Embryonic facial prominence (tissue), 1 donor: ENCODE measurements at regions not wholly inside any gene's neighbourhood (a gene's known extent, or its start where the extent isn't known, plus 50 kb on each side); places are given as distances from the start of the nearest gene placed in this dataset.
"Not testable (repeated sequence)": the region's sequence is repeated elsewhere in the genome, so short reads cannot be mapped to it uniquely, and the experiment has no call there.

ENCODE experiments used
- DNase-seq: peaks from one replicate; pipeline ENCODE4 v3.0.0-alpha.2; 2016; ENCODE audit errors: extremely low spot score

DNA sequence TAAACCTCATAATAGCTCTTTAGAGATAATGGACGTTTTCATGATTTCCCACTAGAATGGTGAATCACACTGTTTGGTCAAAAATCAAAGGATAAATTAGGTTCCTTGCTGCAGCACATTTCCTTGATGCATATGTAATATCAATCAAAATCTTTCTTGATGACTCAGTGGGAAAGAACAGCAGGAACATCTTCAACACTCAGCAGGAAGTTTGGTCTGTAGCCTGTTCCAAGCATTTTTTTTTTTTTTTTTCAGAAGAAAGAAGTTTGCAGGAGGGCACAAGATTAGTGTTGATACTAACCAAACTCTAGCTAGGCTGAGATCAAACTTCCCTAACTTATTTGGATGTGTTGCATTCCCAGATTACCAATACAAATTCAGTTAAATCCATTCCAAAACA is 1529.8 kb downstream of the FAM181B start:
- DNase-seq, result no peak

- DNase-seq, result no peak
These were observed 1536.3 kb downstream of the FAM181B start for GRCh38 chr11:81197396-81197795.

DNA sequence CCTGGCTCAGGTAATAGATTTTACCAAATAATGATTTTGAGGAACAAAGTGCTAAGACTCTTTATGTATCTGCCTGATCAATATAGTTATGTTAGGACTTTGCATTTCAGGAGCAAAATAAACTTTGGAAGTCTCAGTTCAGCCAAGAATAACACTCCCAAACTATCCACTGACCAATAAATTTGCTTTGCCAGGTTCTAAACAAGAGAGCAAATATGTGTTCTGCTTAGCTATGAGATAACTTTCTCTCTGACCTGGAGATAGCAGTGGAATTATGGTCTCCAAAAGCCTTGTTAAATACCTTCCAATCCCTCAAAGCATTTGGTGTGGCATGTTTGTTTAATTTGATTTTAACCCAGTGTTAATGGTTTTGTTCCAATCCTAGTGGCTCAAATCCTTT is 1541.1 kb downstream of the FAM181B start:
- no peak for DNase-seq

DNA sequence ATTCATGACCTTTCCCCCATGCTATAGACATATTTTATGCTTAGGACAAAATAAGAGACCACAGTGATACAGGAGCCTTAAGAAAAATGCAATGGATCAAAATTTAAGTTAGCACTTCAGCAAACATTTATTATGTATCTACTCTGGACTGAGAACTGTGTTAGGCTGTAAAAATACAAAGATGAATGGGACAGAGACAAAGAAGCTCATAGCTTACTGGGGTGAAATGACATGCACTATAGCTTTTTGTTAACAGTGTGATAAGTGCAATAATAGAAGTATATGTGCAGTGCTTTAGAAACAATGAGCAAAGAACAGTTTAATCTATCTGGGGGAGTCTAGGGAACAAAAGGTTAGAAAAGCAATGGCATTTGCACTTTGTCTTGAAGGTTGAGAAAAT is 1543.1 kb downstream of the FAM181B start:
- no peak for DNase-seq

DNA sequence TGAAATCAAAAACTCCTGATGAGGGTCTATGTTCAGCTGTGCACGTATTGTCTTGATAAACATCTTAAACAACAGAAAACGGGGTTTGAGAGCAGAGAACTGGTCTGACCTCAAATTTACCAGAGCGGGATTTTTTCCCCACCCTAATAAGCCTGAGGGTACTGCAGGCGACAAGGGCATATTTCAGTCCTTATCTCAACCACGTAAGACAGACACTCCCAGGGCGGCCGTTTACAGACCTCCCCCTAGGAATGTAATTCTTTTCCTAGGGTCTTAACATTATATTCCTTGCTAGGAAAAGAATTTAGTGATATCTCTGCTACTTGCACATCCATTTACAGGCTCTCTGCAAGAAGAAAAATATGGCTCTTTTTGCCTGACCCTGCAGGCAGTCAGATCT is 1546.6 kb downstream of the FAM181B start:
- not testable (repeated sequence) for DNase-seq

DNA sequence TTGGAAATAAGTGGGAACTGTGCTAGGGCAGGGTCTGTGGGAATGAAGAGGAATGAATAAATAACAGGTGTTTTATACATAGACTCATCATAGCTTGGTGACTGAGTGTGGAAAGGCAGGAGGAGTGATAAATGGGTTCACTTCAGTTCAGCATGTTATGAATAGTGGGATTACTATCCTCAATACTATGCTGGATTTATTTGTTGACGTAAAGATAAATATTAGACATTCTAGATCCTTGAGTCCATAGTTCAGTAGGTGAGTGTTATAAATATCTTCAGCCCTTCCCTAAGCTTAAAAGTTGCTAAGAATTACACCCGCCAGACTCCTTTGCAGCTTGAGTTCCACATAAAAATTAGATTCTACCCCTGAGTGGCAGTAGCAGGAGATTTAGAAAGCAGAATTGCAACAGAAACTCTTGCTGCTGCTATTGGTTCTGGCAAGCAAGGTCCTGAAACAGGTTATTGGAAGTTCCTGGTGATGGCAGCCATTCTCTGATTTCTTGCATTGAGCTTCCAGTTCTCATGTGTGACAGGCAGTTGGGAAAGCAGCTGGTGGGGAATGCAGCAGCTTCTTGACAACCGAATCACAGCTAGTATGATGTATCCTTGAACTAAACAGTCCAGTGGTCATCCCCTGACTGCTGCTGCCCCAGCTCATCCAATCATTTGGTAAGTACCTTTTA is 1558.9 kb downstream of the FAM181B start:
- DNase-seq, result no peak

GRCh38 chr11:81165164-81165563 is 1568.5 kb downstream of the FAM181B start:
- DNase-seq, result no peak

DNA sequence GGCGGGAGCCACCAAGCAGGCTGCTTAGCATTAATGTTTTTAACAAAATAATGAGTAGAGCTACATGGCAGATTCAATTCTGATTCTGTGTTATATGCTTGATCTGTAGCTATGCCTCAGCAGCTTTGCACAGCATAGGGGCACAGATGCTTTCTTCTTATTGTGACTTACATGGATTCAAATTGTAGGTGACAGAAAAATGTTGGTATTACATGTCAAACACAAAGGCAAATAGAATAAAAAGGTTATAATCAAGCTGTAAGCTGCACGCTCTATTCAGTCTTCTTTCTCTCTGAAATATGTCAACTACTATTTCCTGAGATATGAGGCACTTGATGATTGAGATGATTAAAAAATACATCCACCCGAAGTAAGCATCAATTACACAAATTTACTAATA is 1573.8 kb downstream of the FAM181B start:
- no peak for DNase-seq

DNA sequence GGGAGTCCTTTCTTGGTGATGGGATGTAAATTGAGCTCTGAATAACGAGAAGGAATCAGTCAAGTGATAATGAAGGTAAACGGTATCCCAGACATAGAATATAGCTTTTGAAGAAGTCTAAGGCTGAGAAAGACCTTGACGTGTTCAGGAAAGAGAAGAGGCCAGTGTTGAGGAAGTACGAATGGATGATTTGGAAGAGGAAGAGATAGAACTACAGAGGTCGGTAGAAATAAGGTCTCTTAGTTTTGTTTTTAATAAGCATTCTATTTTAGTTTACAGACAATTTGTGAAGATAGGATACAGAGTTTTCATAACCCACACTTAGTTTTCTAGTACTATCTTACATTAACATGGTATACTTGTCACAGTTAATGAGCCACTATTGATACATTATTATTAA is 1598.1 kb downstream of the FAM181B start:
- no peak for DNase-seq

DNA sequence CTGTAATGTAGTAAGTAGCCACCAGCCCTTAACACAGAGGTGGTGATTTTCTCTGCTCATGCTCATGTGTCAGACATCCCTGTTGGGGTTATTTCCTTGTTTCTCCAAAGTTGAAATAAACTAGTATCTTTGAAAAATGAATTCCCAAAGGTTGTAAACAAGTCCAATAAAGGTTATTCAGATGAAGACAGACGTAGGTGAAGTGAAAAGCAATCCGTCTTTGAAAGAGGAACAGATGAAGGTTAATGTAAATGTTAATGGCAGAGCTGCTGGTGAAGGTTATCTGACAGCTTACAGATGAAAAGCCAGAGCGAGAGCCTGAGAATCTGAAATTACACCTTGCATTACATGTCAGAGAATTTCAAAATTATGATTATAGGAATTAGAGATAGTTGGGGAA is 1604.0 kb downstream of the FAM181B start:
- no peak for DNase-seq

- no peak for DNase-seq
These were observed 1620.9 kb downstream of the FAM181B start for GRCh38 chr11:81112718-81113117.

DNA sequence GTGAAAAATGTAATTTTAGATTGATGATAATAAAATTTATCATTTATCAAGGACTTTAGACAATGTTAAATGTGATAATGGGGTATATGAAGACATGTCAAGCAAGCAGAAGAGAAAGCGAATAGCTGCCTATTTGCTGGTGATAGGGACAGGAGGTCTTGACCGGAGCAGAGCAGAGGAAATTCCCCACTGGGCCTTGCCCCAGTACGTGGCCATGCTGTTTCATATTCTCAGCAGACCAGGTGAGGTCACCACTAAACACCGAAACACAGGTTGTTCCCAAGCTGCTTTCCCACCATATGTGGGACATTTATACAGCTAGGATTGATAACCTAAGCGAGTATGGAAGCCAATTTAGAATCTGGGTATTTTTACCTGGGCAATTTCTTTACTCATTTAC is 1629.6 kb downstream of the FAM181B start:
- no peak for DNase-seq

GRCh38 chr11:81098471-81098870 is 1635.2 kb downstream of the FAM181B start:
- DNase-seq, result no peak

- no peak for DNase-seq
These were observed 1641.1 kb downstream of the FAM181B start for GRCh38 chr11:81092522-81092921.

DNA sequence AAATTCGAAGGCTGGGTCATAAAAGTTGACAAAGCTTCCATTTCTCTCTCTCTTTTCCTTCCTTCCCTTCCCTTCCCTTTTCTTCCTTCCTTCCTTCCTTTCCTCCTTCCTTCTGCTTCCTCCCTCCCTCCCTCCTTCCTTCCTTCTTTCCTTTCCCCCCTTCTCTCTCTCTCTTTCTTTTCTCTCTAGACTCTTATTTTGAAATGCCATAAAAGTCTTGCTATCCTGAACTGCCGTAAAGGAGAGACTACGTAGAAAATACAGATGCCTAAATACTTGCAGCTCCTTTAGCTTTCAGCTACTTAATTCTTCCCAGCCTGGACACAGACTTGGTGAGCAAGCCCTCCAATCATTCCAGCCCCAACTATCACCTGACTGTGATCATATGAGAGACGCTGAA is 1644.4 kb downstream of the FAM181B start:
- DNase-seq, result no peak

DNA sequence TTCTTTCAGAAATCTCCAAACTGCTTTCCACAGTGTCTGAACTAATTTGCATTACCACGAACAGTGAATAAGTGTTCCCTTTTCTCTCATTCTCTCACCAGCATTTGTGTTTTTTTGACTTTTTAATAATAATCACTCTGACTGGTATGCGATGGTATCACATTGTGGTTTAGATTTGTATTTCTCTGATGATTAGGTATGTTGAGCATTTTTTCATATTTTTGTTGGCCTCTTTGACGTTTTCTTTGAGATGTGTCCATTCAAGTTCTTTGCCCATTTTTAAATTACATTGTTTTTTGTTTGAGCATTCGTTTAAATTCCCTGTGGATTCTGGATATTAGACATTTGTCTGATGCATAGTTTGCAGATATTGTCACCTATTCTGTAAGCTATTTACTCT is 1639.6 kb upstream of the TENM4 start:
- no peak for DNase-seq

DNA sequence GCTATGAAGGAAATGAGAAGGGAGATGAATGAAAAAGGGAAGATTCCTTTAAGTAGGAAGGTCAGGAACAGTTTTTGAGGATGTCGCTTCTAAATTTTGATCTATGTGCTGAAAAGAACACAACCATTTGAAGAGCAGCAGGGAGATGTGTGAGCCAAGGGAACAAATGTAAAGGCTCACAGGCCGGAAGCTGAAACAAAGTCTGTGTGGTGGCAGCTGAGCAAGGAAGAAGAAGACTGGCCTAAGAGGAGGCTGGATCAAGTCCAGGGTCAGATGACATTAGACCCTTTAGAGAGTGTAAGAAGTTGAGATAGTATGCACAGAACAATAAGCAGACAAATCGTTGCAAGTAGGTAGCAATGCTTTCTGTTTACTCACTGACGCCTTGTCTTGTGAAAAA is 1631.4 kb upstream of the TENM4 start:
- no peak for DNase-seq

GRCh38 chr11:81071606-81072005 is 1630.8 kb upstream of the TENM4 start:
- no peak for DNase-seq

DNA sequence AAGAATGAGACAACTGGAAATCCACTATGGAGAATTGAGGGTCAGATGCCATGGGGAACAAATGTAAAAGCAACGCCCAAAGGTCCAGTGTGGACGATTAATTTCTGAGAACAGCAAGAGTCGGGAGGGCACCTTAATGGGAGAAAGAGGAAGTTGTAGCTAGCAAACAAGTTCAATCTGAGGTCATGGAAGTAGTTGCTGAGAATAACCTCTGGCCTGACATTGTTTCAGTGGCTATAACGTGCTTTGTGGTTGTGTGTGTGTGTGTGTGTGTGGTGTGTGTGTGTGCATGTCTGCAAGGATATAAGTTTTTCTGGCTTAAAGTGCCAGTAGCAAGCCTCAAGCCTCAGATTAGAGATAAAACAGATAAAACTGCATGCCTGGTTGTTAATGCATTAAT is 1630.1 kb upstream of the TENM4 start:
- no peak for DNase-seq

DNA sequence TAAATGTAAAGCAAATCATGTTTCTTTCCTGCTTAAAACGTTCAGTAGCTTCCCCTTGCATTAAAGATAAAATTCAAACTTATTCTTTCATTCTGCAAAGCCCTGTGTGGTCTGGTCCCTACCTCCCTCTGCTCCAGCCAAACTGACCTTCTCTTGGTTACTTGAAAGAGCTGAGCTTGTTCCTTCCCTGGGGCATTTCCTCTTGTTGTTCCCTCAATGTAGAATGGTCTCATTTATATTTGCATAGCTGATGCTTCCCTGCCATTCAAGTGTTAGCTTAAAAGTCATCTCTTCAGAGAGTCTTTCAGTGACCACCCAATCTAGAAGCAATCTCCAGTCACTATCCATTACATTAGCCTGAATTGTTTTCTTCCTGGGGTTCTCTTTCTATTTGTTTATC is 1618.5 kb upstream of the TENM4 start:
- no peak for DNase-seq

GRCh38 chr11:81052344-81053158 is 1611.7 kb upstream of the TENM4 start:
- DNase-seq, result no peak

DNA sequence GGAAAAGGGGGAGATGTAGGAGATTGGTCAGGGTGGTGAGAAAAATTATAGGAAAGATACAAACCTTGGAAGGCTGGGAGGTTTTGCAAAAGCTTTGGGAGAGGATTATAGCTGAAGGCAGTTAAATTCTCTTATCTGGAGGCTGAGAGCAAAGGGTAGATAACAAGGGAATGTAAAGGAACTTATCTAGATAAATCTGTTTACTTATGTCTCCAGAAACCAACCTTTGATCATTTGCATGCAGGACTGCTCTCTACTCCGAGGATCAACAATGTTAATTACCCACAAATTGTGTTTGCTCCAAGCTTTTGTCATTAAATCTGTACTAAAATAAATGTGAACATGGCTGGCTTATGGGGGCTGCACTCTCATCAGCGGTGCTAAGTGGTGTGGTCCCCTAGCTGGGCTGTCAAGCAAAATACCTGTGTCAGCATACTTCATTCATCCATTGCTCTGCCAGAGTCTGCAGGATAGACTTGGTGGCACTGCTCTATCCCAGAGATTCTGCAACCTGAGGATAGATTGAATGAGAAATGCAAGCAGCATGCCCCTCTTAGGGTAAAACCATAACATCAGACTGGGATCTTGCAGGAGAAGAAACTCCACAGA is 1599.2 kb upstream of the TENM4 start:
- no peak for DNase-seq
